ENCODE measurements at regions not wholly inside any gene's neighbourhood (a gene's known extent, or its start where the extent isn't known, plus 50 kb on each side); places are given as distances from the start of the nearest gene placed in this dataset.

- no peak for DNase-seq
Measured at GRCh38 chr15:91685436-91685835, 168.1 kb upstream of the SLCO3A1 start.

DNA sequence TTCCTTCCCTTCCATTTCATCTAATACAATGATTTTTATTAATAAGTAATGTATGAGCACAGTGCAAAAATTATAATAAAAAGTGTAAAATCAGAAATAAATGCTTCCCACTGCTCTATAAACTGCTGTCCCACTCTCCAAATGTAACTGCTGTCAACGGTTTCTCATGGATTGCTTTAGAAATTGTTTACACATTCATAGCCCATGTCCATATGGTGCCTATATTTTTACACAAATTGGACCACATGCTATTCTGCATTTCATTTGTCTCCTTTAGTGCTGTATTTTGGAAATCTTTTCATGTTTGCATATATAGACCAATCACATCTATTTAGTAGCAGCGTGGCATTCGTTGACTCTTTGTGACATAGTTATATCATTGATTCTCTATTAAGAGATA lies 164.7 kb upstream of the SLCO3A1 start:
- no peak for DNase-seq

DNA sequence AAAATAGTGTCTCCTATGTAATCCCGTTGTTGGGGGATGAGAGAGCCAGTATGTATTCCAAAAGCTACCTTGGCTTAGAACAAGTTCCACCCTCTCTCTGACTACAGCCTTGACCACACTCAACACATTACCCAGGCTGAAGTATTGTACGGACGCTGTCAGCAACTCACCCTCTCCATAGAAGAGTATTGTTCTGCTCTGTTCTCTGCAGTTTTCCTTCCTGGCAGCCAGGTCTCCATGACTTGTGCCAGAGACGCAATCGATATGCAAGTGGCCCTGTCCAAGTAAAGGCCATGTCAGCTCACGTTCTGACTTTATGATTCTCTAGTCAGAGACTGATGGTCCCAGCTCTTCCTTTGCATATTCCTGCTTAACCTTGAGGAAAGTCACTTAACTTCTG lies 164.1 kb upstream of the SLCO3A1 start:
- no peak for DNase-seq

GRCh38 chr15:91692596-91692995 lies 160.9 kb upstream of the SLCO3A1 start:
- DNase-seq: no peak

GRCh38 chr15:91694131-91694830 lies 159.2 kb upstream of the SLCO3A1 start:
- peak; percentile 73 for DNase-seq

DNA sequence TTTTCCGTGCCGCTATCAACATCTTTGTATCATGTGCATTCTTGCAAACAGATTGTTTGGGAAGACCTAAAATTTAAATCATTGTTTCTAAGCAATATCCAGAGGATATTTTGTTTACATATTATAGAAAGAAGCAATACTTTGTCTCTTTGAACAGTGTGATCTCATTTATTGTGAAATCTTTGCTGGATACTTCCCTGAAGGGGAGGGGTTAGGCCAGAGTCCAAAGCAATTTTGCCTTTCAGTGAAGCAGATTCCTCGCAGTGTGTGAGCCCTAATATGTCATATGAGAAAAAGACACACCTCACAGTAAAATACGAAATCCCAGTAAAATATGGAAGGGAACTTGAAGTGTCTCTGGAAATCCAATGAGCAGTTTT lies 158.7 kb upstream of the SLCO3A1 start:
- DNase-seq: peak; percentile 72

- no peak for DNase-seq
Measured at GRCh38 chr15:91695799-91696198, 157.7 kb upstream of the SLCO3A1 start.

DNA sequence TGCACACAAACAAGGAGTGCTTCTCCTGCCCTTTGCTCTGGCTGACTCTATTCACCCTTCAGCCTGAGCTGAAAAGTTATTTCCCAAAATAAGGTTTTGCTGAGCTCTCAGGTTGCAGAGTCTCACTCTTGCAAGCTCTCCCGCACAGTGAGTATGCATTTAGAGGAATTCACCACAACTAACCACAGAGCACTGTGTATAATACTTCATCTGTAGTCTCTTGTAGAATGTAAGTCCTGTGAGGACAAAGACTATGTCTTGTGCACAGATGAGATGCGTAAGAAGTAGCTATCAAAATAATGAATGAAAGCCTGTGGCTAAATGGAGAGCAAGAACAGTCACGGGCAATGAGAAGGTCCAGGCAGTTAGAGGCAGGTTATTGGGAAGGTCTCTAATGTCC lies 156.5 kb upstream of the SLCO3A1 start:
- DNase-seq: no peak

DNA sequence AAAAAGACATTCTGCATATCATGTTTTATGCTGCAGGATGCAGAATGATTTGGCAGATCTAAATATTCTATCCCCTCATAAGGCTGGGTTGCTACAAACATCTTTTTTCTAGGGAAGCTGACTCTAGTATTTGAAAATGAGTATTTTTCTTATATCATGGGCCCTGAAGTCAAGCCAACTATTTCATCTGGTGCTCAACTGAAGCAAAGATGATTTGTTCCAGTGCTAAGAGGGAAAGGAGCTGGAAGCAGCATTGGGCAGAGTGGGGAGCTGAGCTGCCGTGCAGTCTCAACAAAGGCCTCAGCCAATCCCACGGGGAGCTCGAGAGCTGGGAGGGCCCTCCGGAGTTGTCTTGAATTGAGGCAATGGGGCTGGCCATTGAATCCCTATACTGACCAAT lies 155.3 kb upstream of the SLCO3A1 start:
- DNase-seq: no peak

DNA sequence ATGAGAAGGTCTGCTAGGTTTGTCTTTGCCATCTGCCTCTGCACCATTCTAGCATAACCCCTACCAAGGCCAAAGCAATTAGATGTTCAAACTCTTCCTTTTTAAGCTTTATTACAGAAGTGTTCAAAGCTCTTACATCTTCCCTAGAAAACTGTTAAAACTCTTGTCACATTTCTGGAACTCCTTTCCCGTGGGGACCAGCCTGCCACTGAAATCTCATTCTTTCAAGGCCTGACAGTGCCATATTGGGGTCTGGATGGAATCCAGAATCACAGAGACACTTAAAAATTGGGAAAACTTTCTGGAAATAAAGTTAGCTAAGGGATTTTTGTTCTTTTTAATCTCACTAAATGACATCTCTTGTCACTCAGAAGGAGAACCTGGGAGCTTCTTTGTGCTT lies 153.8 kb upstream of the SLCO3A1 start:
- no peak for DNase-seq

DNA sequence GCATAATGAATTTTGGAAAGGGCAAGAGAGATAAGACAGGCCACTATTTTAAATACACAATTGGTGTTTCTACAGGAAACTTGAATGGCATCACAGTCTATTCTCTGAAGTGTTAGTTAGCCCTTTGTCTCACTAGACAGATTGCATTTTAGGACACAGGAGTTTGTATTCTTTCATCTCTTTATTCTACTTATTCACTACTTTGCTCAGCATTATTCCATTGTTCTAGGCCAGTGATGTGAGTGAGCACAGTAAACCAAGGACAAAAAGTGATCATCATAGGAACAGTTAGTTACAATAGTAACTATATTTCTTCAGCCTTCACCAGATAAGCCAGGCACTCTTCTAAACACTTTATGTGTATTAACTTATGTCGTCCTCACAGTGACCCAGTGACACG lies 150.2 kb upstream of the SLCO3A1 start:
- no peak for DNase-seq

DNA sequence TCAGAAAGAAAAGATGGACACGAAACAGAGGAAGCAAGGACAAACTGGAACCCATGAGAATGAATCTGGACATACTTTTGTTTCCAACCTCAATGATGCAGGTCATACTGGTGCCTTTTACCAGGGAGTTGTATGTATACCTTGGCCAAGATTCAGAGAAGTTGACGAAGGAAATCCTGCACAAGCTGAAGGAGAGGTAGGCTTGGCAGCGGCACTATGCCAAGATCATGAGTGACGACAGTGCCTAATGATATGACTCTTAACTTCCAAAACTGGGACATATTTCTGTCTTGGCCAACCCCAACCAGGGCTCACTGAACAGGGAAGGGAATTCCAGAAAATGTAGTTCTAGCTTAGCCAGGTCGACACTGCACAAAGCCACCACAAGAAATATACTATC lies 149.2 kb upstream of the SLCO3A1 start:
- no peak for DNase-seq

DNA sequence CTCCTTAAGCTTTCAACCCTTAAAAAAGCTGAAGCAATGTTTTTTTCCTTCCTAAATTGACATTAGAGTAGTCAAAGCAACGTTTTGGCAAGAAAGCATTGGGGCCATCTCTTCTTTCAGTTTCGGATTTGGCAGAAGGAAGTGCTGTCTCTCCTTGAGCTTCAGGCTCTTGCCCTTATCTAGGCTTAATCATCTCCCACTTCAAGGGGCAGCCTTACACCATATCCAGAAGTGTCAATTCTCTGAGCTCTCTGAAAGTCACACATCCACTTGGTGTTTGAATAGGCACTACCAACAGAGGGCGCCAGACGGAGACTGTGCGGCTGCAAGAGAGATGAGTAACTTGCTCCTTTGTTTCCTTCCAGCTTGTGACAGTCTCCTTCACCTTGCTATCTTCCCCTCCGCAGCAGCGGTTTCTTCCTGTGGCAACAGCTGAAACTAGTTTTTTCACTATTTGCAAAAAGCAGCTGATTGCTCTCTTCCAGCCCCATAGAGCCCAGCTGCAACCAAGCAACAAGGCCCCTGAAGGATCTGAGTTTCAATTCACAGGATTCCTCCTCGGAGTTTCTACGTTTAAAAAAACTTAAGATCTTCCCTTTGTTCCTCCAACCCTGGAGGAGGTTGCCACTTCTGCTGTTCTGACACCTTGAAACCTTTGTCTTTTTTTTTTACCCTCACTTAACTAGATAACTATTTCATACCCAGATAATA lies 147.0 kb upstream of the SLCO3A1 start:
- peak; percentile 65 for DNase-seq

DNA sequence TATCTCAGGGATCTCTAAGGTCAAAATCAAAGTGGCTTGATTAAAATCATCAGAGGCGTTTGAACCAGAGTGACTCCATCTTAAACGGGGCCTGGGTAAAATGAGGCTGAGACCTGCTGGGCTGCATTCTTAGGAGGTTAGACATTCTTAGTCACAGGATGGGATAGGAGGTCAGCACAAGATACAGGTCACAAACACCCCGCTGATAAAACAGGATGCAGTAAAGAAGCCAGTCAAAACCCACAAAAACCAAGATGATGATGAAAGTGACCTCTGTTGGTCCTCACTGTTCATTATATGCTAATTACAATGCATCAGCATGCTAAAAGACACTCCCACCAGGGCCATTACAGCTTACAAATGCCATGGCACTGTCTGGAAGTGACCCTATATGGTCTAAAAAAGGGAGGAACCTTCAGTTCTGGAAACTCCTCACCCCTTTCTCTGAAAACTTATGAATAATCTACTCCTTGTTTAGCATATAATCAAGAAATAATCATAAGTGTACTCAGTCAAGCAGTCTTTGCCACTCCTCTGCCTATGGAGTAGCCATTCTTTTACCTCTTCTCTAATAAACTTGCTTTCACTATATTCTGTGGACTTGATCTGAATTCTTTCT lies 143.3 kb upstream of the SLCO3A1 start:
- no peak for DNase-seq

DNA sequence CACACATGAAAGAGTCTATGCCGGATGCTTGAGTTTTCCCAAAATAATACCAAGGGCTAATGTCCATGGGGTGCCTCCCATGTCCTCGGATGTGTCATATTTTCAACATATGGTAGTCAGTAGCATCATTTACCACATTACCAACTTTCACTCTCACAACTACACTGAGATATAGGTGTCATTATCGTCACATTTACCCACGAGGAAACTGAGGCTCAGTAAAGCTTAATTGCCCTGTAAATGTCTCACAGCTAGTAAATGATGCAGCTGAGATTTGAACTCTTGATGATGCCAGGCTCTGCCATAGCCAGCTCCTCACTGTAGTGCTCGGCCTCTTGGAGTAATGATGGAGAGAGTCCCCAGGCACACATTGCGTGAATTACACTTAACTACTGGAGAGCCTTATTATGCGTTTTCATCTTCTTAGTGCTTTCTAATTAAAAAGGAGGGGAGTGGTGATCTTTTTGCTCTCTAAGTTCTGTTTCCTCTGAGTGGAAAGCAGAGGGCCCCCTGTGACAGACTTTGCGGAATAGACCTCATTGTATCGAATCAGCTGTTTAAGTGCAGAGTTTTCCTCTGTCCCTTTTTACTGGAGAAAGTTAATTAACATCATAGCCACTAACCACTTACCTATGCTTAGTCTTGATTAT lies 142.0 kb upstream of the SLCO3A1 start:
- DNase-seq: no peak

- DNase-seq: no peak
Measured at GRCh38 chr15:91712286-91712685, 141.2 kb upstream of the SLCO3A1 start.

- no peak for DNase-seq
Measured at GRCh38 chr15:91716536-91716935, 137.0 kb upstream of the SLCO3A1 start.

DNA sequence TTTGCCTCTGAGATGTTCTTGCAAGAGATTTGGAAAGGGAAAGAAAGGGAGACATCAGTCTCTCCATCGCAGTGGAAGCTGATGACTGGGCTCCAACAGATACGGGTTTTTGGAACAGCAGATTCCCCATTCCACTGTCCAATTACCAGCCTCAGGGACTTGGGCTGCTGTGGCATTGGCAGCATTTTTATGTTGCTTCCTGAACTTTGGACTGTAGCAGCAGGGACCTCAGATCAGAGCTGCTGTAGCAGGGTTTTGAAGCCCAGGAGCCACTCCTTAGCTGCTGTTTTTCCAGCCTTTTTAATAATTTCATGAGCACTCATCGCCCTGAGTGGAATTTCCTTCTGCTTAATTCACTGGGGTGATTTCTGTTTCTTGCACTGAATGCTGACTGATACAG lies 135.7 kb upstream of the SLCO3A1 start:
- DNase-seq: no peak

DNA sequence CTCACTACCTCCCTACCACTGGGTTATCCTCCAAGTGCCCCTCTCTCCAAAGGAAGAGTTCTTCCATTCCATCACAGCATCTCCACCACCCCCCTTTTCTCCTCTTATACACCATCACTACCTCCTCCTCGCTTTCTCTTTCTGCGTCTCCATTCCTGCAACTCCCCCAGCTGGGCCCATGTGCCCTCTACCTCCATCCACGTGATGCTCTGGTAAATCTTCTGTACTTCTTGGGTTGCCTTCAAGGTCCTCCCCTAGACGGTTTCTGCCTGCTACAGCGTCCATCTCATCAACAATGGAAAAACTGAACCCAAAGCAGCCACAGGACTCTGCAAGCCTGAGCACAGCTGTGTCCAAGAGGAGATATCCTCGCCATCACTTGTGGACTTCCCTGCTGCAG lies 129.5 kb upstream of the SLCO3A1 start:
- no peak for DNase-seq

DNA sequence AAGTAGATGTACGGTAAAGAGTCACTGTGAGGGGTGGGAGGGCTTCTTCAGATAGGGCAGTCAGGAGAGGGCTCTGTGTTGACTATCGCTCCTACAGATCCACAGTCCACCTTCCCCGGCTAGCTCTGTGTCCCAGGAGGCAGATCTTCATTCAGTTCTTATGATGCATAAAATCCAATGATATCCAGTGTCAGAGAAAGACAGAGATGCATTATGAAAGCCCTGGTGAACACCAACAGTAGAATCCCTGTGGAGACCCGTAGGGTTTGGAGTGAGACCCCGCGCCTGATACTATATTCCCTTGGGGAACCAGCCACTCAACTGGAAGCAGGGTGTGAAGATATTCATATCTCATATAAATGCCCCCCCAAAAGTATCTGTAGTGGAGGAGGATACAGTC lies 119.8 kb upstream of the SLCO3A1 start:
- no peak for DNase-seq

- DNase-seq: no peak
Measured at GRCh38 chr15:91737151-91737818, 116.2 kb upstream of the SLCO3A1 start.

DNA sequence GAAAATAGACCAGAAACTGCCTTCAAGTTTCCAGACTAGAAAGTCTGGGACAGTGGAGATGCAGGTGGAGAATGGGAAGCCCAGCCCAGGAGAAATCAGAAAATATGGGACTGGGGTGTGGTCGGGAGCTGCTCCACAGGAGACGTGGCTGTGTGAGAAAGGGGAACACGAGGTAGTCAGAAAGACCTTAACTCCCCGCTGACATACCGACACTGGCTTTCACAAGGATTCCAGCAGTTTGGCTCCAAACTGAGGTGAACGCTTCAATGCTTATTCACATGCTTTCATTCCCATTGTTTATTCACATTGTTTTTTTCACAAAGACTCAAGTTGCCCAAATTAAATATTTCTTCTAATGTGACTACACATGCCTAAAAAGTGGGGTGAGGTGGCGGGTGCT lies 111.5 kb upstream of the SLCO3A1 start:
- no peak for DNase-seq

GRCh38 chr15:91751611-91752010 lies 101.9 kb upstream of the SLCO3A1 start:
- no peak for DNase-seq
